ENCODE measurements at regions not wholly inside any gene's neighbourhood (a gene's known extent, or its start where the extent isn't known, plus 50 kb on each side); places are given as distances from the start of the nearest gene placed in this dataset.

GRCh38 chr2:235116885-235117492 is 165.2 kb downstream of the SH3BP4 start:
- H3K27ac ChIP-seq (ENCODE audit: low read depth): no peak overlapping the region
- peak; percentile 77 for DNase-seq (ENCODE audit: low spot score)
- no peaks in the 10 kb centered on the region for H3K9me2 ChIP-seq (ENCODE audit: insufficient read depth)
- no peak overlapping the region for H3K4me2 ChIP-seq
- H3K36me3 ChIP-seq (ENCODE audit: insufficient read depth): no peaks in the 10 kb centered on the region
- H3K4me1 ChIP-seq (ENCODE audit: insufficient read depth): 0 out of 2 replicates have a peak, but pooled peaks cover 4% of the 10 kb centered on the region
- no peaks in the 10 kb centered on the region for H3K79me2 ChIP-seq (replicated peaks; ENCODE audit: insufficient read depth)
- H4K20me1 ChIP-seq (replicated peaks; ENCODE audit: insufficient read depth): no peaks in the 10 kb centered on the region
- TF ChIP-seq EZH2phosphoT487 (IDR thresholded peaks at IDR 0.05; ENCODE audit: unreplicated experiment): no peak
- peak; percentile 56 to 86 for TF ChIP-seq CTCF (conservative IDR thresholded peaks at IDR 0.05; ENCODE audit: low read depth in 2 of 2)
- no peak for TF ChIP-seq NANOG (IDR thresholded peaks at IDR 0.05; ENCODE audit: borderline replicate concordance)
- H3K27me3 ChIP-seq (ENCODE audit: insufficient read depth): peaks cover 16% of the 10 kb centered on the region
- Mint-ChIP-seq H3K36me3 (ENCODE audit: low read depth) (no peaks in the 10 kb centered on the region), H3K4me1 (peaks cover 6% of the 10 kb centered on the region; the same call in 2 of the 3 replicates), H3K4me3 (no peak overlapping the region), H3K9me3 (no peaks in the 10 kb centered on the region), H3K27ac (no peak overlapping the region), H3K27me3 (ENCODE audit: insufficient read depth, low read depth, poor library complexity) (peaks cover 12% of the 10 kb centered on the region)
- H2AFZ ChIP-seq: no peak overlapping the region
- ATAC-seq: no peak
- no peaks in the 10 kb centered on the region for H3F3A ChIP-seq (replicated peaks; ENCODE audit: low read depth)
- H3K4me3 ChIP-seq: no peak overlapping the region

- Histone ChIP-seq H3K9me2 (ENCODE audit: insufficient read depth) (no peaks in the 10 kb centered on the region), H4K20me1 (replicated peaks; ENCODE audit: insufficient read depth) (no peaks in the 10 kb centered on the region), H3K4me2 (no peak overlapping the region), H3K79me2 (replicated peaks; ENCODE audit: insufficient read depth) (no peaks in the 10 kb centered on the region), H2AFZ (no peak overlapping the region), H3K27ac (ENCODE audit: low read depth) (no peak overlapping the region), H3K36me3 (ENCODE audit: insufficient read depth) (no peaks in the 10 kb centered on the region), H3K4me3 (no peak overlapping the region), H3K4me1 (ENCODE audit: insufficient read depth) (no peaks in the 10 kb centered on the region), H3F3A (replicated peaks; ENCODE audit: low read depth) (no peaks in the 10 kb centered on the region), H3K27me3 (ENCODE audit: insufficient read depth) (peaks cover 82% of the 10 kb centered on the region)
- DNase-seq (ENCODE audit: low spot score) (peak; percentile 81), ATAC-seq (peak; percentile 92)
- Mint-ChIP-seq H3K27me3 (ENCODE audit: insufficient read depth, low read depth, poor library complexity) (peaks cover 65% of the 10 kb centered on the region), H3K9me3 (no peaks in the 10 kb centered on the region; the same call in 2 of the 3 replicates), H3K4me1 (no peaks in the 10 kb centered on the region; the same call in 1 of the 3 replicates), H3K36me3 (ENCODE audit: low read depth) (no peaks in the 10 kb centered on the region), H3K27ac (no peak overlapping the region), H3K4me3 (no peak overlapping the region)
- TF ChIP-seq POLR2AphosphoS5 (IDR thresholded peaks at IDR 0.05; ENCODE audit: low read depth) (peak; percentile 56), STAT1 (IDR thresholded peaks at IDR 0.05; ENCODE audit: unreplicated experiment) (no peak)
Measured at GRCh38 chr2:235126768-235127167, 175.0 kb downstream of the SH3BP4 start.

- Histone ChIP-seq H3K4me2 (no peak overlapping the region), H3K79me2 (replicated peaks; ENCODE audit: insufficient read depth) (no peaks in the 10 kb centered on the region), H4K20me1 (replicated peaks; ENCODE audit: insufficient read depth) (no peaks in the 10 kb centered on the region), H2AFZ (no peak overlapping the region), H3K4me1 (ENCODE audit: insufficient read depth) (no peaks in the 10 kb centered on the region), H3K9me2 (ENCODE audit: insufficient read depth) (no peaks in the 10 kb centered on the region), H3K27me3 (ENCODE audit: insufficient read depth) (peaks cover 75% of the 10 kb centered on the region), H3F3A (replicated peaks; ENCODE audit: low read depth) (no peaks in the 10 kb centered on the region), H3K36me3 (ENCODE audit: insufficient read depth) (no peaks in the 10 kb centered on the region), H3K4me3 (no peak overlapping the region), H3K27ac (ENCODE audit: low read depth) (no peak overlapping the region)
- Mint-ChIP-seq H3K9me3 (no peaks in the 10 kb centered on the region; the same call in 2 of the 3 replicates), H3K27me3 (ENCODE audit: insufficient read depth, low read depth, poor library complexity) (peaks cover 63% of the 10 kb centered on the region), H3K4me3 (no peak overlapping the region), H3K27ac (no peak overlapping the region), H3K4me1 (no peaks in the 10 kb centered on the region; the same call in 1 of the 3 replicates), H3K36me3 (ENCODE audit: low read depth) (no peaks in the 10 kb centered on the region)
- no peak for DNase-seq (ENCODE audit: low spot score)
- ATAC-seq: no peak
- TF ChIP-seq STAT1 (IDR thresholded peaks at IDR 0.05; ENCODE audit: unreplicated experiment): no peak
- TF ChIP-seq ZNF462 (CRISPR knock-in tag; IDR thresholded peaks at IDR 0.05): no peak
- no peak for TF ChIP-seq JUNB (IDR thresholded peaks at IDR 0.05; ENCODE audit: unreplicated experiment)
- TF ChIP-seq EZH2phosphoT487 (IDR thresholded peaks at IDR 0.05; ENCODE audit: unreplicated experiment): no peak
- TF ChIP-seq POLR2AphosphoS5 (IDR thresholded peaks at IDR 0.05; ENCODE audit: low read depth): no peak
- no peak for TF ChIP-seq CREB1 (CRISPR knock-in tag; IDR thresholded peaks at IDR 0.05; ENCODE audit: low read depth)
- TF ChIP-seq NANOG (IDR thresholded peaks at IDR 0.05; ENCODE audit: borderline replicate concordance): no peak
- TF ChIP-seq ZNF114 (CRISPR knock-in tag; IDR thresholded peaks at IDR 0.05): no peak
Measured at GRCh38 chr2:235127931-235128330, 176.1 kb downstream of the SH3BP4 start.

All from GM23338 (cell line).